ENCODE measurements at regions not wholly inside any gene's neighbourhood (a gene's known extent, or its start where the extent isn't known, plus 50 kb on each side); places are given as distances from the start of the nearest gene placed in this dataset.

DNA sequence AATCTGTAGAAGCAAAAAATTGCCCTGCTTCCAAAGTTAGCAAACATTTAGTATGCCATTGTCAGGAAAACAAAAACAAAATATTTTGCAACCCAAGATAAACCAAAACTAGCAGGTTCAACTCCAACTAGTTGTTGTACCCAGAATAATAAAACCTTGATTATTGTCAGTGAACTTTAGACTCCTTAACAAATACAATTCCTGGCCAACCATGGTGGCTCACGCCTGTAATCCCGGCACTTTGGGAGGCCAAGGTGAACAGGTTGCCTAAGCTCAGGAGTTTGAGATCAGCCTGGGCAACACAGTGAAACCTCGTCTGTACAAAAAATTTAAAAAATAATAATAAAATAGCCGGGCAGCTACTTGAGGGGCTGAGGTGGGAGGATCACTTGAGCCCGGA, 53.6 kb upstream of the EPCAM start:
- Histone ChIP-seq H3K27me3 (replicated peaks; ENCODE audit: insufficient read depth) (no peaks in the 10 kb centered on the region), H3K4me3 (no peak overlapping the region), H3K36me3 (no peaks in the 10 kb centered on the region), H3K27ac (no peak overlapping the region), H3K9me3 (no peaks in the 10 kb centered on the region), H3K4me1 (ENCODE audit: control insufficient read depth in 1 of 2, low read depth in 2 of 2) (peaks cover 2 to 11% of the 10 kb centered on the region in 2 donors)
- no peak for ATAC-seq (ENCODE audit: insufficient number of reproducible peaks, low FRiP score, low read depth)
- no peak for DNase-seq (ENCODE audit: low spot score)
- TF ChIP-seq, protein P1, sequence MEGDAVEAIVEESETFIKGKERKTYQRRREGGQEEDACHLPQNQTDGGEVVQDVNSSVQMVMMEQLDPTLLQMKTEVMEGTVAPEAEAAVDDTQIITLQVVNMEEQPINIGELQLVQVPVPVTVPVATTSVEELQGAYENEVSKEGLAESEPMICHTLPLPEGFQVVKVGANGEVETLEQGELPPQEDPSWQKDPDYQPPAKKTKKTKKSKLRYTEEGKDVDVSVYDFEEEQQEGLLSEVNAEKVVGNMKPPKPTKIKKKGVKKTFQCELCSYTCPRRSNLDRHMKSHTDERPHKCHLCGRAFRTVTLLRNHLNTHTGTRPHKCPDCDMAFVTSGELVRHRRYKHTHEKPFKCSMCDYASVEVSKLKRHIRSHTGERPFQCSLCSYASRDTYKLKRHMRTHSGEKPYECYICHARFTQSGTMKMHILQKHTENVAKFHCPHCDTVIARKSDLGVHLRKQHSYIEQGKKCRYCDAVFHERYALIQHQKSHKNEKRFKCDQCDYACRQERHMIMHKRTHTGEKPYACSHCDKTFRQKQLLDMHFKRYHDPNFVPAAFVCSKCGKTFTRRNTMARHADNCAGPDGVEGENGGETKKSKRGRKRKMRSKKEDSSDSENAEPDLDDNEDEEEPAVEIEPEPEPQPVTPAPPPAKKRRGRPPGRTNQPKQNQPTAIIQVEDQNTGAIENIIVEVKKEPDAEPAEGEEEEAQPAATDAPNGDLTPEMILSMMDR (IDR thresholded peaks at IDR 0.05), result no peak

DNA sequence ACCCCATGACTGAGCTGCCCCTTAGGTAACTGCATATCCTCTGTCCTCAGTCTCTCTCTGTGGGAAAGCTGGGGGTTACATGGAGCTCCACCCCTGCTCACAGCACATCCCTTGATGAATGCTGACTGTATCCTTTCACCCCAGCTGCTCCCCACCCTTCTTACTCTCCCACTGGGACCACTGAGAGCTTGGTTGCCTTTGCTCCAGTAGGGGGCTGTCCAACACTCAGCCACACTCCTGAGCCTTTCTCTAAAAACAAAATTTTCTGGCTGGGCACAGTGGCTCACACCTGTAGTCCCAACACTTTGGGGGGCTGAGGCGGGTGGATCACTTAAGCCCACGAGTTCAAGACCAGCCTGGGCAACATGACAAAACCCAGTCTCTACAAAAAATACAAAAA, 55.4 kb upstream of the EPCAM start:
- no peaks in the 10 kb centered on the region for H3K9me3 ChIP-seq
- ATAC-seq (ENCODE audit: insufficient number of reproducible peaks, low FRiP score, low read depth) (no peak), DNase-seq (ENCODE audit: low spot score) (no peak)
- H3K4me3 ChIP-seq, result no peak overlapping the region
- peaks cover 7 to 20% of the 10 kb centered on the region in 2 donors for H3K4me1 ChIP-seq (ENCODE audit: control insufficient read depth in 1 of 2, low read depth in 2 of 2)
- no peaks in the 10 kb centered on the region for H3K36me3 ChIP-seq
- H3K27ac ChIP-seq, result no peak overlapping the region
- TF ChIP-seq, protein P1 (IDR thresholded peaks at IDR 0.05), result no peak
- H3K27me3 ChIP-seq (replicated peaks; ENCODE audit: insufficient read depth), result no peaks in the 10 kb centered on the region

DNA sequence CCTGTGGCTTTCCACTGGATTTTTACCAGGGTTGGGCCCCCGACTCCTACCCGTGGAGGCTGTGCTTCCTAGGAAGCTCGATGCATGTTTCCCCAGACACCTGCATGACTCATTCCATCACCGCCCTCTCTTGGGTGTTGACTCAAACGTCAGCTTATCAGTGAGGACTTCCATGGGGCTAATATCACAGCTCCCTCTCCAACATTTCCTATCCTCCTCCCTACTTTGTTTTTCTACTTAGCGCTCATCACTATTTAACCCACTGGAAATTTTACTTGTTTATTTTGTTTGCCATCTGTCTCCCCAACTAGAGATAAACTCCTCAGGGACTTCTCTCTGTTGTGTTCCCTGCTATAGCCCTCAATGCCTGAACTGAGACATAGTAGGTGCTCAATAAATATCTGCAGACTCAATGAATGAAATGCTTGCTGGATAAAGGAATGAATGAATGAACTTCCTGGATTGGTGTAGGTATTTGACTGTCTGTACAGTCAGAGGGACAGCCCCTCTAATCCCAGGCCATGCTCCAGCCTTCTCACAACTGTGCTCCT, 55.9 kb upstream of the EPCAM start:
- Histone ChIP-seq H3K36me3 (no peaks in the 10 kb centered on the region), H3K27me3 (replicated peaks; ENCODE audit: insufficient read depth) (no peaks in the 10 kb centered on the region), H3K27ac (no peak overlapping the region), H3K4me3 (no peak overlapping the region), H3K9me3 (no peaks in the 10 kb centered on the region), H3K4me1 (ENCODE audit: control insufficient read depth in 1 of 2, low read depth in 2 of 2) (peaks cover 7 to 20% of the 10 kb centered on the region in 2 donors)
- DNase-seq (ENCODE audit: low spot score), result no peak
- TF ChIP-seq, protein P1 (IDR thresholded peaks at IDR 0.05), result no peak
- no peak for ATAC-seq (ENCODE audit: insufficient number of reproducible peaks, low FRiP score, low read depth)

DNA sequence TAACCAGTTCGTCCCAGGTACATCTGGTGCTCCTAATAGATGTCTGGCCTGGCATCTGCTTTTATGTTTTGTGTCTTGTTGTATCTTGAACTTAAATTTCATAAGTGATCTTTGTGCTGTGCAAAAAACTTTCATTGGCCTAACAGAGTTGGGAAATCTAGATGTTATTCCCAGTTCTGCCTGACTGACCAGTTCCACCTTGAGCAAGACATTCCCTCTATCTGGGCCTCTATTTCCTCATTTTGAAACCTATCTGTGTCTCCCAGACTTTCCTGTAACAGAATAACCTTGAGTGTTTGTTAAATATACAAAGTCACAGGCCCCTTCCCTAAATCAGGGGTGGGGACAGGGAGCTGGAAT, 56.6 kb upstream of the EPCAM start:
- H3K27me3 ChIP-seq (replicated peaks; ENCODE audit: insufficient read depth), result no peaks in the 10 kb centered on the region
- no peak overlapping the region for H3K27ac ChIP-seq
- ATAC-seq (ENCODE audit: insufficient number of reproducible peaks, low FRiP score, low read depth), result no peak
- H3K4me3 ChIP-seq, result no peak overlapping the region
- no peaks in the 10 kb centered on the region for H3K9me3 ChIP-seq
- TF ChIP-seq, protein P1 (IDR thresholded peaks at IDR 0.05), result no peak
- DNase-seq (ENCODE audit: low spot score), result no peak
- H3K36me3 ChIP-seq, result no peaks in the 10 kb centered on the region
- H3K4me1 ChIP-seq (ENCODE audit: control insufficient read depth in 1 of 2, low read depth in 2 of 2), result peaks cover 7 to 20% of the 10 kb centered on the region in 2 donors

DNA sequence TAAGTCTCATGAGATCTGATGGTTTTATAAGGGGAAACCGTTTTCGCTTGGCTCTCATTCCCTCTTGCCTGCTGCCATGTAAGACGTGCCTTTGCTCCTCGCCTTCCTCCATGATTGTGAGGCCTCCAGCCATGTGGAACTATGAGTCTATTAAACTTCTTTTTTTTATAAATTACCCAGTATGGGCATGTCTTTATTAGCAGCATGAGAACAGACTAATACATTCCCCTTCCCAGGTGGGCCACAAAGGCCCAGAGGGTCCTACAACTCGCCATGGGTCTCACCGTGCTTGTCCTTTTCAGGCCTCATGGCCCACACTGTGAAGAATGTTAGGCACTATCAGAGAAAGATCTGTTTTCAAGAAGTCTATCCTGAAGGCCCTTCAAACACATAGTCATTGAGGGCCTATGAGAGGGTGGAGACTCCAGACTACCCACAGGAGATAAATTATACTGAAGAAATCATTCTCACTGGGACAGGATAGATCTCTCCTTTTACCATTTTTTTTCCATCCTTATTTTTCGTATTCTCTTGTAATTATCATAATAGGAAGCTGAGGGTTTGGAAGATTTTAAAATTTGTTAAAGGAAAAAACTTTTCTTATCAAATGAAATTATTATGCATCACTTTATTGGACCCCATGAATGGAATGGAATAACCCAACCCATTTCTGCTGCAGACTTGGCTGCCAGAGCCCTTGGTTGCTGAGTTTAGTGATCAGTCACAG, 57.2 kb upstream of the EPCAM start:
- DNase-seq (ENCODE audit: low spot score) (no peak), ATAC-seq (ENCODE audit: insufficient number of reproducible peaks, low FRiP score, low read depth) (no peak)
- no peaks in the 10 kb centered on the region for H3K27me3 ChIP-seq (replicated peaks; ENCODE audit: insufficient read depth)
- H3K9me3 ChIP-seq, result no peaks in the 10 kb centered on the region
- H3K4me3 ChIP-seq, result no peak overlapping the region
- H3K36me3 ChIP-seq, result no peaks in the 10 kb centered on the region
- peaks cover 7 to 26% of the 10 kb centered on the region in 2 donors for H3K4me1 ChIP-seq (ENCODE audit: control insufficient read depth in 1 of 2, low read depth in 2 of 2)
- TF ChIP-seq, protein P1 (IDR thresholded peaks at IDR 0.05), result no peak
- no peak overlapping the region for H3K27ac ChIP-seq
